ENCODE measurements at regions not wholly inside any gene's neighbourhood (a gene's known extent, or its start where the extent isn't known, plus 50 kb on each side); places are given as distances from the start of the nearest gene placed in this dataset.

GRCh38 chr2:21281384-21281783 is 157.6 kb downstream of the TDRD15 start:
- Histone ChIP-seq H3K9ac (ENCODE audit: low read depth, low read length) (no peak overlapping the region), H3K4me1 (ENCODE audit: insufficient read depth, low read length) (no peaks in the 10 kb centered on the region), H3K36me3 (ENCODE audit: insufficient read depth, low read length) (no peaks in the 10 kb centered on the region), H3K79me2 (ENCODE audit: insufficient read depth, low read length) (no peaks in the 10 kb centered on the region), H3K4me2 (ENCODE audit: insufficient read depth, low read length) (no peak overlapping the region), H3K4me3 (ENCODE audit: low read depth in 1 of 2, low read length in 2 of 2) (no peak overlapping the region), H4K20me1 (ENCODE audit: insufficient read depth, low read length) (no peaks in the 10 kb centered on the region), H2AFZ (ENCODE audit: low read depth, low read length) (no peak overlapping the region), H3K27ac (ENCODE audit: low read length) (no peak overlapping the region), H3K27me3 (ENCODE audit: insufficient read depth, low read length, poor library complexity) (no peaks in the 10 kb centered on the region), H3K9me3 (ENCODE audit: insufficient read depth, low read length, severe bottlenecking) (no peaks in the 10 kb centered on the region)
- ATAC-seq (ENCODE audit: insufficient read depth, low read depth) (no peak), DNase-seq (no peak)
- no peak for TF ChIP-seq EZH2 (IDR thresholded peaks at IDR 0.05; ENCODE audit: borderline replicate concordance, low read depth, low read length, severe bottlenecking)
- no peak for TF ChIP-seq CTCF (IDR thresholded peaks at IDR 0.05; ENCODE audit: borderline replicate concordance, extremely low read depth, low read length, poor library complexity, severe bottlenecking)

- no peak overlapping the region for H2AFZ ChIP-seq (ENCODE audit: low read depth, low read length)
- TF ChIP-seq CTCF (IDR thresholded peaks at IDR 0.05; ENCODE audit: borderline replicate concordance, extremely low read depth, low read length, poor library complexity, severe bottlenecking) (no peak), EZH2 (IDR thresholded peaks at IDR 0.05; ENCODE audit: borderline replicate concordance, low read depth, low read length, severe bottlenecking) (no peak)
- H3K27me3 ChIP-seq (ENCODE audit: insufficient read depth, low read length, poor library complexity) = no peaks in the 10 kb centered on the region
- ATAC-seq (ENCODE audit: insufficient read depth, low read depth) = no peak
- H3K4me1 ChIP-seq (ENCODE audit: insufficient read depth, low read length) = no peaks in the 10 kb centered on the region
- no peak overlapping the region for H3K27ac ChIP-seq (ENCODE audit: low read length)
- no peaks in the 10 kb centered on the region for H4K20me1 ChIP-seq (ENCODE audit: insufficient read depth, low read length)
- no peak overlapping the region for H3K4me3 ChIP-seq (ENCODE audit: low read depth in 1 of 2, low read length in 2 of 2)
- H3K4me2 ChIP-seq (ENCODE audit: insufficient read depth, low read length) = no peak overlapping the region
- H3K9me3 ChIP-seq (ENCODE audit: insufficient read depth, low read length, severe bottlenecking) = no peaks in the 10 kb centered on the region
- no peak for DNase-seq
- H3K9ac ChIP-seq (ENCODE audit: low read depth, low read length) = no peak overlapping the region
- H3K79me2 ChIP-seq (ENCODE audit: insufficient read depth, low read length) = no peaks in the 10 kb centered on the region
- no peaks in the 10 kb centered on the region for H3K36me3 ChIP-seq (ENCODE audit: insufficient read depth, low read length)
Observed at GRCh38 chr2:21281791-21282514, 158.2 kb downstream of the TDRD15 start.

GRCh38 chr2:21282515-21282898 is 158.7 kb downstream of the TDRD15 start:
- Histone ChIP-seq H3K9ac (ENCODE audit: low read depth, low read length) (no peak overlapping the region), H3K4me3 (ENCODE audit: low read depth in 1 of 2, low read length in 2 of 2) (no peak overlapping the region), H2AFZ (ENCODE audit: low read depth, low read length) (no peak overlapping the region), H3K4me1 (ENCODE audit: insufficient read depth, low read length) (no peaks in the 10 kb centered on the region), H3K27ac (ENCODE audit: low read length) (no peak overlapping the region), H3K27me3 (ENCODE audit: insufficient read depth, low read length, poor library complexity) (no peaks in the 10 kb centered on the region), H4K20me1 (ENCODE audit: insufficient read depth, low read length) (no peaks in the 10 kb centered on the region), H3K79me2 (ENCODE audit: insufficient read depth, low read length) (no peaks in the 10 kb centered on the region), H3K9me3 (ENCODE audit: insufficient read depth, low read length, severe bottlenecking) (no peaks in the 10 kb centered on the region), H3K36me3 (ENCODE audit: insufficient read depth, low read length) (no peaks in the 10 kb centered on the region), H3K4me2 (ENCODE audit: insufficient read depth, low read length) (no peak overlapping the region)
- TF ChIP-seq EZH2 (IDR thresholded peaks at IDR 0.05; ENCODE audit: borderline replicate concordance, low read depth, low read length, severe bottlenecking) = no peak
- no peak for TF ChIP-seq CTCF (IDR thresholded peaks at IDR 0.05; ENCODE audit: borderline replicate concordance, extremely low read depth, low read length, poor library complexity, severe bottlenecking)
- DNase-seq (no peak), ATAC-seq (ENCODE audit: insufficient read depth, low read depth) (no peak)

Data from DND-41 (cell line).